NCI-H1694 treated with DMSO at 0.1 percent for 48 hours (cell line): ENCODE measurements at regions not wholly inside any gene's neighbourhood (a gene's known extent, or its start where the extent isn't known, plus 50 kb on each side); places are given as distances from the start of the nearest gene placed in this dataset.
"Not testable (repeated sequence)": the region's sequence is repeated elsewhere in the genome, so short reads cannot be mapped to it uniquely, and the experiment has no call there.

Experiments used
- DNase-seq: peaks from one replicate; lab custom pipeline; 2025; lab: John Stamatoyannopoulos, UW

GRCh38 chr9:107586493-107586892 is 96.9 kb upstream of the KLF4 start:
- no peak for DNase-seq

DNA sequence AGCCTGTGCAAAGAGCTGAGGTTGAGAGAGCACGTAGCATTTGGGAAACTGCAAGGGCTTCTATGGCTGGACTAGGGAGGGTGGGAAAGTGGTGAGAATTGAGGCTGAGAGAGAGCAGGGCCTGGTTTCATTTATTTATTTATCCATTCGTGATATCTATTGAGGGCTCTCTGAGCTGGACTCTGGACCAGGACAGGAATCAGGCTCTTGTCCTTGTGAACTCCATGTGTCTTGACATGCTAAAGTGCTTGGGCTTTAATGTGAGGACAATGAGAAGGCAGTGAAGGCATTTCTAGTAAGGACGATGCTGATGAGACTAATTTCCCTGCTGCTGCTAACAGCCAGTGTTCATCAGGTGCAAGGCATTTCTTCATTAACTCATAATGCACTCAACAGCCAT is 95.9 kb upstream of the KLF4 start:
- DNase-seq: no peak

DNA sequence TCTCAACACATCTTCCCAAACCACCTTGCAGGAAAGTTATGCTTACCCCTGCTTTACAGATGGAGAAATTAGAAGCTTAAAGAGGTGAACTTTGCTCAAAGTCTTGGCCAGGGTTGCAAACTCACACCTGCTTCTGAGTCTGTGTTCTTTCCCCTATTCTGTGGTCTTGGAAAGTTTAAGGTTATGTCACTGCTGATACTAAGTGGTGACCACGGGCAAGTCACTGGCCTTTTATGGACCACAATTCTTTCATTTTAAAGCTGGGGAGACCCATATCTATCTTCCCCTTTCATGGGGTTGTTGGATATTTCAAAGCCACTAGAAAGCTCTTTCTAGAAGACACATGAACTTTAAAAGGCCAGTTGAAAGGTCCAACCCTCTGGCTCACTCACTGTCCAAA is 95.4 kb upstream of the KLF4 start:
- DNase-seq: no peak

DNA sequence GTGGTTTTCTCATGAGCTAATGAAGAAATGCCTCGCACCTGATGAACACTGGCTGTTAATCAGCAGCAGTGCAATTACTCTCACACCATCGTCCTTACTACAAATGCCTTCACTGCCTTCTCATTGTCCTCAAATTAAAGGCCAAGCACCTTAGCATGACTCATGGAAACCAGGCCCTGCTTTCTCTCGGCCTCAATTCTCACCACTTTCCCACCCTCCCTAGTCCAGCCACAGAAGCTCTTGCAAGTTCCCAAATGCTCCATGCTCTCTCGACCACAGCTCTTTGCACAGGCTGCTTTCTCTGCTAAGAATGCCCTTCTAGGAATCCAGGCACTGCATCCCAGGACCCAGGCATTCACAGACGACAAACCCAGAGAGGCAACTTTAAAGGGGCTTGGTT is 94.6 kb upstream of the KLF4 start:
- no peak for DNase-seq

GRCh38 chr9:107577140-107577776 is 87.7 kb upstream of the KLF4 start:
- no peak for DNase-seq

DNA sequence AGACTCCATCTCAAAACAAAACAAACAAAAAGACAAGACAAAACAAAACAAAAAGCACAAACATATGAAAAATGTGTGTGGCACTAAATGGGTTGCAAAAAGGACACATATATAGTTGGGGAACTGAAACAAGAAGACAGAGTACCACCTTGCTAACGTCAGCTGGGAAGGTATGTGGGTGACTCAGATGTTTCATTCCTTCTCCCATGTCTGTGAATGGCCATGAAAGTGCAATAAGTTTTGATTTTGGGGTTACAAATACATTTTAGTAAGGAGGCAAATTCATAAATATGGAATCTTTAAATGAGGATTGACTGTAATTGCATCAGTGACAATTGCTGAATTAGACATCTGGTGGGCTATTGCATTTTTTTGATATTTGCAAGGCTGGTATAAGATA is 81.6 kb upstream of the KLF4 start:
- DNase-seq: no peak

- no peak for DNase-seq
These were observed 79.6 kb upstream of the KLF4 start for GRCh38 chr9:107569174-107569573.

GRCh38 chr9:107568406-107568805 is 78.8 kb upstream of the KLF4 start:
- DNase-seq: not testable (repeated sequence)

DNA sequence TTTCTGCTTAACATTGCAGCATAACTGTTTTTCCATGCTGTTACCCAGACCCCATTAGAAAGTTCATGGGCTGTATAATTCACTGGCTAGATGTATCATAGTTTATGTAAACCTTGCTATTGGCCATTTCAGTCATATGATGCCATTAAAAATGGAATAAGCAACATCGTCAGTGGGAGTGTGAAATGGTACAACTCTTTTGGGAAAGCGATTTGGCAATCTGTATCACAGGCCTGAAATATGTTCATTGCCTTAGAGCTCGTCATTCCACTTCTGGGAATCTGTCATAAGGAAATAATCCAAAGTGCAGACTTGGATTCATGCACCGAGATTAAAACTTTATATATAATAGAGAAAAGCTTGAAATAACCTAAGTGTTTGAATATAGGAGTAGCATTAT is 77.9 kb upstream of the KLF4 start:
- DNase-seq: no peak

DNA sequence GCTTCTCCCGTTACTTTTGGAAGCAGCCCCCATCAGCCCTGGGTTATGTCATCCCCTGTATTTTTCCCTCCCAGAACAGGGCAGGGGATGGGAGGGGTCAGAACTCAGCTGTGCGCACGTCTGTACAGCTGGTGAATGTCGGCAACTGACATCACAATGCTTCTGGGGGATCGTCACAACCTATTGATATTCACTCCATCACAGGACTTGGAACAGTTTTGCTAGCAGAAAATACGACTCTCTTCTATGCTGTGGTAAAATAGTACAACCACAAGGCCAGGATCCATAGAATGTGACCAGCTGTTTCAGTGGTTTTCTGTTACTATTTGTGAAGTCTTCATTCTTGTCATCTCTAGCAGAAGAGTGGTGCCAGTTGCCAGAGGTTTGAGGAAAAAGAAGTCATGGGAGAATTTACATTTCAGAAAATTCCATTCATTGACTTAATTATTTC is 77.1 kb upstream of the KLF4 start:
- no peak for DNase-seq

- DNase-seq: no peak
These were observed 73.2 kb upstream of the KLF4 start for GRCh38 chr9:107562798-107563197.

DNA sequence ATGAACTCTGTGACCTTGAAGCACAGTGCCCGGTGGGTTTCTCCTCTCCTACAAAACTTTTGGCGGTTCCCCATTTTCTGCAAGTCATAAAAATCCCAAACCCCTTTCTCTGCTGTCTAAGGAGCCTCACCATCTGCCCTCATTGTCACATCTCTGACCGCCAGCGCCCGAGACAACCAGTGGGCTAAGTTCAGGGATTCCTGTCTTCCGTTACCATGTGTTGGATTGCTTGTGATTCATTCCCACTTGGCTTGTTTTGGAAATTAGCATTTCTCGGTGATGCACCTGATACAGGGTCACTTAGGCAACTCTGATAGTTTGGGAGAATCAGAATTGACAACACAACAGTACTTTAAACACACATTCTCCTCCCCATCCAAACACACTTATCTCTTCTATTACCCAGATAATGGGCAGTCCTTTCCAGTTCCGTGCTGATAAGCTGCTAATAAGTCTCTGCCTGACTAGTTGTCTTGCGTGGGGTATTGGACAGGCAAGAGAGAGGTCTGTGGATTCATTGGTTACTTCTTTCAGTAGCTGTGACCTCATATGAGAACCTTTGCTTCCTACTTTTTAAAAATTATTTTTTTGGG is 70.0 kb upstream of the KLF4 start:
- no peak for DNase-seq

DNA sequence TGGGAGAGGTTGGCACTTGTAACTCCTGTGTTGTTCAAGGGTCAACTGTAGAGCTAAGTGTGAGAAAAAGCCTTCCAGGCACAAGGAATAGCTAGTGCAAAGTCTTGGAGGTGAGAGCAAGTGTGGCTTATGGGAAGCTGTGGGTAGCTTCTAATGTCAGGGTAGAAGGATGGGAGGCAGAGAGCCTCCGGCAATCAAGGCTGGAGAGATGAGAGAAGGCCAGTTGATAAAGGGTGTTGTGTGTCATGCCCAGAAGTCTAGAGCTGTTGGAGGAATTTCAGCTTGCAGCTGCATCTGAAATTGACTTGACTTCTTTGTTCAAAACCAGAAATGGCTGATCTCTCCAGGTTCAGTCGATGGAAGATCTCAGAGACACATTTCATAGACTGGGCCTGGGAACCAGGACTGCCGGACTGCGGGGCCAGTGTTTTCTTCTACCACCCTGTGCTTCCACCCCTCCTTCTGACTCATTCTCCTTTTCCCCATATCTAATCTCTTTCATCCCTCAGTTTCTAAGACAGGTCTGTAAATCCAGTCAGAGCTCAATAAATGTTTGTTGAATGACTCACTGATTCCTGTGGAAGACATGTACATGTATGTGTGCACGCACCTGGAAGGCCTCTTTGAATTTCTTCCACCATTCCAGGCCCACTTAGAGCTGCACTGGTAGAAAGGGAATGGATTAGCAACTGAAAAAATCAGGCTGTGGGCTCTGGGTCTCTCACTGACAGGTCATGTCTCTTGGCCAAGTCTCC is 67.8 kb upstream of the KLF4 start:
- no peak for DNase-seq

DNA sequence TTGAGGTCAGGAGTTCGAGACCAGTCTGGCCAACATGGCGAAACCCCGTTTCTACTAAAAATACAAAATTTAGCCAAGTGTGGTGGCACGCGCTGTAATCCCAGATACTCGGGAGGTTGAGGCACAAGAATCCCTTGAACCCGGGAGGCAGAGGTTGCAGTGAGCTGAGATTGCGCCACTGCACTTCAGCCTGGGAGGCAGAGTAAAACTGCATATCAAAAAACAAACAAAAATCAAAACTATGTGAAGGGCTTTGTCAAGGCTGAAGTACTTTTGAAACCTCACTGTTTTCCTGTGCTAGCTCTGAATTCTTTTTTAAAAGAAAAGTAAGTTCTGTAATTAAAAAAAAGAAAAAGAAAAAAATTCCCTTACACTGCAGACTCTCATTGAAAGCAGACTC is 65.1 kb upstream of the KLF4 start:
- DNase-seq: no peak

DNA sequence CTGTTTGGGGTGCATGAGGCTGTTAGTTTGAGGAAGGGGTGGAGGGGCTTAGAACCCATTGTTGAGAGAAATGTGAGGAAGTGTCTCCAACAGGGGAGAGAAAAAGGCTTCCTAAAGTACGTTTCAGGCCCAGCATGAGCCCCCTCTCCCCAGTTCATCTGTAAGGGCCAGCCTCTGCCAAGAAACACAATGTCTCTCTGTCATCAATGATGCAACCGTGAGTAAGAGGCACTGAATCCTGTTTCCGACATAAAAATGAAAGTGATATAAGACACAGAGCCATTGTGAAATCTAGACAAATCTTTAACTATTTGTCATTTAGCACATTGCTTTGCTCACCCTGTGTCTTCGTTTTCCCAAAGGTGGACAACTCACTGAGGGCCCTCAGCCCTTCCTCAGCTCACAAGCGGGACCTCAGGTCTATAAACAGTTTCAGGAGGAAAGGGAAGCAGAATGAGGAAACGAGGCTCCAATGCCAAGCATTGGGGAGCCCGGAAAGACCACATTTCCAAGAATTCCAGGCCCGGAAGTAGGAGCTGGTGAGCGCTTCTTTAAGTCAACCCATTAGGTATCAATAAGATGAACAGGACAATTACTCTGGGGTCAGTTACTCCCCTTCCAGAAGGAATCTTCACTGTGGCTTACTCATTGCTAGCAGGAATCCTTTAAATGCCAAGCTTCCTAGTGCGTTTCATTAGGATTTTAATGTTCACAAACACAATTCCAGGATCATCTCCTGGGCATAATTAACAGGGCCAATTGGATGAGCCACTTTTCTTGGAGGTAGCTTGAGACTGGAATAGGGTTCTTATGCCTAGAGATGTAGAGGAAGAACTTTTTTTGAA is 59.0 kb upstream of the KLF4 start:
- DNase-seq: no peak

DNA sequence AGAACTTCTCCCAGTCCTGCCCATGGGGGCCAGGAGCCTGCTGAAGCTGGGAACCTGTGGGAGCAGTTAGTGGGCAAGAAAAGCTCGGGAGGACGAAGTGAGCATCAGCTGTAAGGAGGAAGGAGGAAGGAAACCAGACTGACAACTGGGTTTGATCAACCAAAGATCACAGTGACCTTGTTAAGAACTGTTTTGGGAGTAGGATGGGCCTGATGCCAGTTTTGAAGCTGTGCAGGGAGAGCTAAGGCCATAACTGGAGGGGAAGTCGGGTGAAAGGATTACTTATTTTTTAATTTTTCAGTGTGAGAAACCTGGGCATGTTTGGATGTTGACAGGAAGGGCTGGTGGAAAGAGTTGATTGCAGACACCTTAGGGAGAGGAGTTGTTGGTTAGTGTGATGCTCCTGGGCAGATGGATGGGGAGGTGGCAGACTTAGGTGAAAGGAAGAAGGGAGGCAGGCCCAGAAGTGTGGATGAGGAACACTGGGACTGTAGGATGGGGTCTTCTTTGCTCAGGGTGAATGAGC is 58.3 kb upstream of the KLF4 start:
- DNase-seq: no peak

- DNase-seq: no peak
These were observed 57.7 kb upstream of the KLF4 start for GRCh38 chr9:107547303-107547702.

- no peak for DNase-seq
These were observed 57.3 kb upstream of the KLF4 start for GRCh38 chr9:107546859-107547258.

DNA sequence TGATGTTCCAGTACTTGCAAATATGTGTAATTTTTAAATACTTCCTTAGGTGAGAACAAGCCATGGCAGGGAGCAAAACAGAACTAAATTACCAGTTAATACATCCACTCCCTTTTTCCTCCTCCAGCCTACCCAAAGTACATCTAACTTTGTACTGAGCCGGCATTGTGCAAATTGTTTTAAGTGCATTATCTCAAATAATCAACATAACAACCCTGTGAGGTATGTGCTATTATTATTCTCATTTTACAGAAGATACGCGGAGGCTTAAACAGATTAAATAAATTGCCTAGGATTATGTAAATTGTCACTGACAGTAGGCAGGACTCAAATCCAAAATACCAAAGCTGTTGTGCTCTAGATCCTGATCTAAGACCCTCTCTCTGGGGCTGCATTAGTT is 55.5 kb upstream of the KLF4 start:
- DNase-seq: no peak

- no peak for DNase-seq
These were observed 53.0 kb upstream of the KLF4 start for GRCh38 chr9:107542411-107543157.

DNA sequence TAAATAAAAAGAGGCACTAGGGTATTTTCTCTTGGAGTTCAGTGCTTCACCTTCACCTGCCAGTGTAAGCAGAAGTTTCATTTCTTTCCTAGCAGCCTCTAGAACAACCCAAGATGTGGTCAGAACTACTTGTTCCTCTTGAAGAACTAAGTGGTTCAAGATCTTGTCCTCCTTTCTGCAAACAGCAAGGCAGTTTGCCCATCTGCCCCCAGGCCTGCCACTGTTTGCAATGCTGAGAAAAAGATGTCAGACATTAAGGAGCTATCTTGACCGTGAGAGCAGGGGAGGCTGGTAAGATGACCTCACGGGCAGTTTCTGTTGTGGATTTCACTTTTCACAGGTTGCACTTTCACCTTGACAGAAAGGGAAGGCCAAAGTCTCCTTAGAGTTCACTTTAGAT is 52.0 kb upstream of the KLF4 start:
- DNase-seq: no peak

GRCh38 chr9:107540164-107540561 is 50.6 kb upstream of the KLF4 start:
- DNase-seq: no peak
